Keratinocyte (primary cell): ENCODE measurements at regions not wholly inside any gene's neighbourhood (a gene's known extent, or its start where the extent isn't known, plus 50 kb on each side); places are given as distances from the start of the nearest gene placed in this dataset.

ENCODE experiments used
- DNase-seq: peaks from one replicate; pipeline ENCODE4 v3.0.0-alpha.2; 2011; ENCODE audit warnings: low read depth, missing footprints, low spot score
- FAIRE-seq: peaks from 2 replicates; lab custom pipeline; 2011; peaks lifted over from hg19 to GRCh38; lab: Jason Lieb, UNC
- H2AFZ ChIP-seq: 2 replicates; pipeline ENCODE4 v1.6.0; 2012; ENCODE audit warnings: low read length, control low read depth, inconsistent platforms; ENCODE audit not compliant: control insufficient read depth
- H3K27ac ChIP-seq: 2 replicates; pipeline ENCODE4 v1.5.1; 2011; ENCODE audit warnings: low read length; ENCODE audit not compliant: control insufficient read depth, insufficient read depth
- H3K27me3 ChIP-seq: 3 replicates; pipeline ENCODE4 v1.6.0; 2011; ENCODE audit warnings: low read length; ENCODE audit not compliant: control insufficient read depth, insufficient read depth; ENCODE audit errors: extremely low read depth
- H3K36me3 ChIP-seq, 2 experiments: 2 replicates in 1 of 2; 3 replicates in 1 of 2; pipeline ENCODE4 v1.5.1; 2011; ENCODE audit warnings: low read length in 2 of 2, mild to moderate bottlenecking in 1 of 2; ENCODE audit not compliant: control insufficient read depth in 2 of 2, insufficient read depth in 2 of 2; ENCODE audit errors: extremely low read depth in 1 of 2
- H3K4me1 ChIP-seq: 3 replicates; pipeline ENCODE4 v1.5.1; 2011; ENCODE audit warnings: low read length; ENCODE audit not compliant: control insufficient read depth, insufficient read depth; ENCODE audit errors: extremely low read depth
- H3K4me2 ChIP-seq: 3 replicates; pipeline ENCODE4 v1.6.0; 2011; ENCODE audit warnings: low read depth, low read length; ENCODE audit not compliant: control insufficient read depth, insufficient read depth; ENCODE audit errors: extremely low read depth
- H3K4me3 ChIP-seq, 3 experiments: fragments of 200-600 bp in 1 of 3; sonication (generic) in 1 of 3; 2 replicates in 2 of 3; 3 replicates in 1 of 3; pipeline ENCODE4 v1.5.1; 2011 to 2016; ENCODE audit warnings: low read length in 3 of 3, mild to moderate bottlenecking in 3 of 3, control low read depth in 2 of 3, inconsistent platforms in 1 of 3, low read depth in 1 of 3, mixed read lengths in 1 of 3, mixed run types in 1 of 3, moderate library complexity in 1 of 3; ENCODE audit not compliant: control insufficient read depth in 2 of 3, insufficient read depth in 2 of 3; ENCODE audit errors: extremely low read depth in 1 of 3
- H3K79me2 ChIP-seq: 2 replicates; pipeline ENCODE4 v1.6.0; 2012; ENCODE audit warnings: low read length; ENCODE audit not compliant: control insufficient read depth, insufficient read depth
- H3K9ac ChIP-seq: 3 replicates; pipeline ENCODE4 v1.6.0; 2011; ENCODE audit warnings: low read length; ENCODE audit not compliant: control insufficient read depth, insufficient read depth; ENCODE audit errors: extremely low read depth
- H3K9me1 ChIP-seq: 3 replicates; pipeline ENCODE4 v1.6.0; 2011; ENCODE audit warnings: low read length; ENCODE audit not compliant: control insufficient read depth, insufficient read depth; ENCODE audit errors: extremely low read depth
- H3K9me3 ChIP-seq: 2 replicates; pipeline ENCODE4 v1.5.1; 2012; ENCODE audit warnings: low read depth, low read length; ENCODE audit not compliant: control insufficient read depth
- H4K20me1 ChIP-seq: 3 replicates; pipeline ENCODE4 v1.6.0; 2011; ENCODE audit warnings: low read length; ENCODE audit not compliant: control insufficient read depth, insufficient read depth; ENCODE audit errors: extremely low read depth
- EZH2 ChIP-seq: IDR thresholded peaks from one replicate; pipeline ENCODE4 v1.6.1; 2012; ENCODE audit warnings: inconsistent platforms, mild to moderate bottlenecking, low read length, moderate library complexity
- dilution Hi-C: fragments of 300-500 bp; cut with MboI; formaldehyde crosslinking; loops from one replicate; pipeline ENCODE4 v1.7.0; 2020; ENCODE audit warnings: low sequenced_read_pairs; ENCODE audit not compliant: extremely low pct_ligation_motif_present
- TF ChIP-seq, protein P1 (sequence below), 3 experiments: IDR thresholded peaks in 1 of 3; conservative IDR thresholded peaks in 1 of 3; optimal IDR thresholded peaks in 1 of 3; 2 replicates in 2 of 3; 3 replicates in 1 of 3; pipeline versions ENCODE3 to v1.5.1; 2011; ENCODE audit warnings: low read length in 3 of 3, mild to moderate bottlenecking in 3 of 3, moderate library complexity in 2 of 3, control low read depth in 1 of 3, inconsistent platforms in 1 of 3; ENCODE audit not compliant: insufficient read depth in 2 of 3; ENCODE audit errors: extremely low read depth in 1 of 3

DNA sequence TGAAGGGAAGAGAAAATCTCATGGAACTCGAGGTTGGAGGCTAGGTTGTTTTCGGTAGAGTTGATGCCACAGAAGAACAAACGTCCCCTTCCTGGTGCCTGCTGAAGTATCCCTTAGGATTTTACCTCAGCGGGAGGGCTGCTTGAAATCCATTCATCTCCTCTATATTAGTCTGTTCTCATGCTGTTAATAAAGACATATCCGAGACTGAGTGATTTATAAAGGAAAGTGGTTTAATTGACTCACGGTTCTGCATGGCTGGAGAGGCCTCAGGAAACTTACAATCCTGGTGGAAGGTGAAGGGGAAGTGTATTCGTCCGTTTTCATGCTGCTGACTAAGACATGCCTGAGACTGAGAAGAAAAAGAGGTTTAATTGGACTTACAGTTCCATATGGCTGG is 413.5 kb downstream of the NPHP4 start:
- Histone ChIP-seq H4K20me1 (no peaks in the 10 kb centered on the region), H3K9me3 (no peaks in the 10 kb centered on the region), H3K27ac (no peak overlapping the region), H3K4me2 (no peak overlapping the region), H3K4me1 (no peaks in the 10 kb centered on the region), H2AFZ (no peak overlapping the region), H3K4me3 (no peak overlapping the region), H3K9me1 (no peaks in the 10 kb centered on the region), H3K36me3 (no peaks in the 10 kb centered on the region), H3K9ac (no peak overlapping the region), H3K79me2 (no peaks in the 10 kb centered on the region), H3K27me3 (no peaks in the 10 kb centered on the region)
- dilution Hi-C loops: no loop called here
- DNase-seq: no peak
- TF ChIP-seq, protein P1, sequence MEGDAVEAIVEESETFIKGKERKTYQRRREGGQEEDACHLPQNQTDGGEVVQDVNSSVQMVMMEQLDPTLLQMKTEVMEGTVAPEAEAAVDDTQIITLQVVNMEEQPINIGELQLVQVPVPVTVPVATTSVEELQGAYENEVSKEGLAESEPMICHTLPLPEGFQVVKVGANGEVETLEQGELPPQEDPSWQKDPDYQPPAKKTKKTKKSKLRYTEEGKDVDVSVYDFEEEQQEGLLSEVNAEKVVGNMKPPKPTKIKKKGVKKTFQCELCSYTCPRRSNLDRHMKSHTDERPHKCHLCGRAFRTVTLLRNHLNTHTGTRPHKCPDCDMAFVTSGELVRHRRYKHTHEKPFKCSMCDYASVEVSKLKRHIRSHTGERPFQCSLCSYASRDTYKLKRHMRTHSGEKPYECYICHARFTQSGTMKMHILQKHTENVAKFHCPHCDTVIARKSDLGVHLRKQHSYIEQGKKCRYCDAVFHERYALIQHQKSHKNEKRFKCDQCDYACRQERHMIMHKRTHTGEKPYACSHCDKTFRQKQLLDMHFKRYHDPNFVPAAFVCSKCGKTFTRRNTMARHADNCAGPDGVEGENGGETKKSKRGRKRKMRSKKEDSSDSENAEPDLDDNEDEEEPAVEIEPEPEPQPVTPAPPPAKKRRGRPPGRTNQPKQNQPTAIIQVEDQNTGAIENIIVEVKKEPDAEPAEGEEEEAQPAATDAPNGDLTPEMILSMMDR (optimal IDR thresholded peaks at IDR 0.05 in 1 of 3, IDR thresholded peaks at IDR 0.05 in 1 of 3, conservative IDR thresholded peaks at IDR 0.05 in 1 of 3; ENCODE audit: extremely low read depth in 1 of 3, insufficient read depth in 2 of 3, low read length in 3 of 3): no peak
- TF ChIP-seq EZH2: no peak
- FAIRE-seq: no peak

DNA sequence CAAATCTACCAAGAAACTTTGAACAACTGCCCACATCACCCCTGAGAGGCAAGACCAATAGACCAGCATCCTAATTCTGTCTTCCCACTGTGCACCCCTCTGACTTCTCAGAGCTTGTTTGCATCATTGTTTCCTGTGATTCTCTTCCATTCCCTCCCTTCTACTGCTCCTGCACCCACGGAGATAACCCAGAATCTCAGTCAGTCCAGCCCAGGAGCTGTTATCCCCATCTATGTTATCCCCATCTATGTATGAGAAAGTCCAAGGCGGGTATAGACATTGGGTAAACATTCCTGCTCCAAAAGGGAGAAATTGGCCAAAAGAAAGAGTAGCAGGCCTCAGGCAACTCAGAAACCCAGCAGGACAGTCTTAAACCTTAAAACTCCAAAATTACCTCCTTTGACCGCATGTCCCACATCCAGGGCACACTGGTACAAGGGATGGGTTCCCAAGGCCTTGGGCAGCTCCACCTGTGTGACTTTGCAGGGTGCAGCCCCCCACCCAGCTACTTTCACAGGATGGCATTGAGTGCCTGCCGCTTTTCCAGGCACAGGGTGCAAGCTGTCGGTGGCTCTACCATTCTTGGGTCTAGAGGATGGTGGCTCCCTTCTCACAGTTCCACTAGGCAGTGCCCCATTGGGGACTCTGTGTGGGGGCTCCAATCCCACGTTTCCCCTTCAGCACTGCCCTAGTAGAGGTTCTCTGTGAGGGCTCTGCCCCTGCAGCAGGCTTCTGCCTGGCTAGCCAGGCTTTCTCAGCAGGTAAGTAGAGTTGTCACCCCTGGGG is 414.8 kb downstream of the NPHP4 start:
- H3K79me2 ChIP-seq: no peaks in the 10 kb centered on the region
- no peaks in the 10 kb centered on the region for H3K27me3 ChIP-seq
- H3K4me2 ChIP-seq: no peak overlapping the region
- no peaks in the 10 kb centered on the region for H4K20me1 ChIP-seq
- no peaks in the 10 kb centered on the region for H3K9me3 ChIP-seq
- no peaks in the 10 kb centered on the region for H3K9me1 ChIP-seq
- H3K36me3 ChIP-seq: no peaks in the 10 kb centered on the region
- H3K4me3 ChIP-seq: no peak overlapping the region
- no peak for FAIRE-seq
- no peak for DNase-seq
- no peak for TF ChIP-seq EZH2
- TF ChIP-seq, protein P1 (optimal IDR thresholded peaks at IDR 0.05 in 1 of 3, IDR thresholded peaks at IDR 0.05 in 1 of 3, conservative IDR thresholded peaks at IDR 0.05 in 1 of 3; ENCODE audit: extremely low read depth in 1 of 3, insufficient read depth in 2 of 3, low read length in 3 of 3): no peak
- H3K27ac ChIP-seq: no peak overlapping the region
- no peaks in the 10 kb centered on the region for H3K4me1 ChIP-seq
- no peak overlapping the region for H3K9ac ChIP-seq
- dilution Hi-C loops: no loop called here
- no peak overlapping the region for H2AFZ ChIP-seq
